B cell (primary cell): ENCODE measurements at regions not wholly inside any gene's neighbourhood (a gene's known extent, or its start where the extent isn't known, plus 50 kb on each side); places are given as distances from the start of the nearest gene placed in this dataset.

ENCODE experiments used
- EZH2 ChIP-seq: IDR thresholded peaks from 2 replicates; pipeline ENCODE4 v1.6.1; 2012; ENCODE audit warnings: borderline replicate concordance, low read depth, mild to moderate bottlenecking, moderate library complexity, low read length; ENCODE audit not compliant: insufficient read depth, poor library complexity, severe bottlenecking
- TF ChIP-seq, protein P1 (sequence below): fragments of 200-600 bp; IDR thresholded peaks from one replicate; pipeline ENCODE4 v1.8.0; 2022; ENCODE audit warnings: antibody characterized with exemption, mild to moderate bottlenecking

DNA sequence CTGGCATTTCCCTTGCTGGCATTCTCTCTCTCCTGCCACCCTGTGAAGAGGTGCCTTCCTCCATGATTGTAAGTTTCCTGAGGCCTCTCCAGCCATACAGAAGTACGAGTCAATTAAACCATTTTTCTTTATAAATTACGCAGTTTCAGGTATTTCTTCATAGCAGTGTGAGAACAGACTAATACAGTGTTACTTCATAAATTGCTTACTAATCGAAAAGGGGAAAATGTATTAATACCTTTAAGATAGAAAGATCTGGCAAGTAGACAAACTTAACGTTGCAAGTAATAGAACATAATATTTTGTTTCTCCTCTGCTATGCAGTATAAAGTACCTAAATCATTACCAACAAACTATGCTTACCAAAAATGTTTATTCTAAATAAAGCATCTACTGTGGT, 178.3 kb upstream of the LAMA2 start:
- TF ChIP-seq, protein P1, sequence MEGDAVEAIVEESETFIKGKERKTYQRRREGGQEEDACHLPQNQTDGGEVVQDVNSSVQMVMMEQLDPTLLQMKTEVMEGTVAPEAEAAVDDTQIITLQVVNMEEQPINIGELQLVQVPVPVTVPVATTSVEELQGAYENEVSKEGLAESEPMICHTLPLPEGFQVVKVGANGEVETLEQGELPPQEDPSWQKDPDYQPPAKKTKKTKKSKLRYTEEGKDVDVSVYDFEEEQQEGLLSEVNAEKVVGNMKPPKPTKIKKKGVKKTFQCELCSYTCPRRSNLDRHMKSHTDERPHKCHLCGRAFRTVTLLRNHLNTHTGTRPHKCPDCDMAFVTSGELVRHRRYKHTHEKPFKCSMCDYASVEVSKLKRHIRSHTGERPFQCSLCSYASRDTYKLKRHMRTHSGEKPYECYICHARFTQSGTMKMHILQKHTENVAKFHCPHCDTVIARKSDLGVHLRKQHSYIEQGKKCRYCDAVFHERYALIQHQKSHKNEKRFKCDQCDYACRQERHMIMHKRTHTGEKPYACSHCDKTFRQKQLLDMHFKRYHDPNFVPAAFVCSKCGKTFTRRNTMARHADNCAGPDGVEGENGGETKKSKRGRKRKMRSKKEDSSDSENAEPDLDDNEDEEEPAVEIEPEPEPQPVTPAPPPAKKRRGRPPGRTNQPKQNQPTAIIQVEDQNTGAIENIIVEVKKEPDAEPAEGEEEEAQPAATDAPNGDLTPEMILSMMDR = no peak
- no peak for TF ChIP-seq EZH2
